PFSK-1 (cell line): ENCODE measurements at regions not wholly inside any gene's neighbourhood (a gene's known extent, or its start where the extent isn't known, plus 50 kb on each side); places are given as distances from the start of the nearest gene placed in this dataset.

Source experiments
- POLR2AphosphoS5 ChIP-seq: IDR thresholded peaks from 2 replicates; pipeline ENCODE4 v1.6.1; 2012; ENCODE audit warnings: low read depth, mild to moderate bottlenecking, control low read depth, low read length, moderate library complexity
- REST ChIP-seq, 2 experiments: IDR thresholded peaks; 2 replicates each; pipeline versions ENCODE4 v1.6.1 to v1.8.0; 2011 to 2012; ENCODE audit warnings: low read depth in 2 of 2, low read length in 2 of 2, control low read depth in 1 of 2, inconsistent platforms in 1 of 2, mild to moderate bottlenecking in 1 of 2, moderate library complexity in 1 of 2; ENCODE audit not compliant: insufficient read depth in 1 of 2
- SIN3A ChIP-seq: IDR thresholded peaks from 2 replicates; pipeline ENCODE4 v1.6.1; 2012; ENCODE audit warnings: mild to moderate bottlenecking, low read length, moderate library complexity, borderline replicate concordance; ENCODE audit not compliant: insufficient read depth
- TAF1 ChIP-seq: IDR thresholded peaks from 2 replicates; pipeline ENCODE4 v1.6.1; 2012; ENCODE audit warnings: low read length, control low read depth, borderline replicate concordance; ENCODE audit not compliant: insufficient read depth

DNA sequence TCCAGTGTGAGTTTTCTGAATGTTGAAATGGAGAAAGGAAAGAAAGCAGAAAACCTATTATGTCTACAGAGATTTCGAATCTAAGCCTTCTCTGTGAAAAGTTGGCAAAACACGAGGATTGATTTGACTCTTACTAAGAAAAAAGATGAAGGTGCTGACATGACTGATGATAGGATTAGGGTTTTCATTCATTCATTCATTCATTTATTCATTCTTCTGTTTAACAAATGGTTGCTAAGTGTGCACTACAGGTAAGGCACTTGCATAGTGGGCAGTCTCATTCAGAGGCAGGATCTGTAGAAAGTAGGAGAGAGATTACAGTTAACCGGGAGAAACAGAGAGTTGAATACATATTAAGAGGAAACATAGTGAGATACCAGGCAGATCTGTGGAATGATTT is 137.1 kb downstream of the ZNF365 start:
- no peak for TF ChIP-seq REST (IDR thresholded peaks at IDR 0.05; ENCODE audit: insufficient read depth in 1 of 2, low read depth in 2 of 2, low read length in 2 of 2)
- TF ChIP-seq POLR2AphosphoS5, result no peak
- no peak for TF ChIP-seq SIN3A
- no peak for TF ChIP-seq TAF1
